WTC11 (cell line): ENCODE measurements at regions not wholly inside any gene's neighbourhood (a gene's known extent, or its start where the extent isn't known, plus 50 kb on each side); places are given as distances from the start of the nearest gene placed in this dataset.

Experiments used
- ATAC-seq: fragments of 200-7000 bp; cut with Tn5 transposase; 2 replicates; pipeline ENCODE4 v1.10.0; 2021; ENCODE audit warnings: mild to moderate bottlenecking, moderate library complexity
- CTCF ChIA-PET: fragments of 300-600 bp; sonication (Branson Sonifier 250); formaldehyde crosslinking; loops from one replicate; lab custom pipeline; 2021; ENCODE audit warnings: antibody characterized with exemption; lab: Charles Lee
- POLR2A ChIA-PET: fragments of 350-600 bp; sonication (Branson Sonifier 250); formaldehyde crosslinking; loops from one replicate; lab custom pipeline; 2021; ENCODE audit warnings: antibody characterized with exemption; lab: Charles Lee
- DNase-seq: peaks from one replicate; pipeline ENCODE4 v3.0.0; 2021; ENCODE audit warnings: low spot score
- H3K27ac Mint-ChIP-seq: 2 replicates; pipeline ENCODE4 v1.8.0; 2021; ENCODE audit warnings: mixed read lengths
- H3K27me3 Mint-ChIP-seq: 2 replicates; pipeline ENCODE4 v1.8.0; 2021; ENCODE audit warnings: low read depth, mild to moderate bottlenecking, moderate library complexity, mixed read lengths
- H3K36me3 Mint-ChIP-seq: 2 replicates; pipeline ENCODE4 v1.8.0; 2021; ENCODE audit warnings: mixed read lengths
- H3K4me1 Mint-ChIP-seq: 2 replicates; pipeline ENCODE4 v1.8.0; 2022; ENCODE audit warnings: mixed read lengths
- H3K4me3 Mint-ChIP-seq: 2 replicates; pipeline ENCODE4 v1.8.0; 2021; ENCODE audit warnings: mild to moderate bottlenecking, moderate library complexity, mixed read lengths
- H3K9me3 Mint-ChIP-seq: 2 replicates; pipeline ENCODE4 v1.8.0; 2021; ENCODE audit warnings: mixed read lengths
- ATF1 ChIP-seq: sonication (generic); formaldehyde crosslinking; IDR thresholded peaks from 2 replicates; pipeline ENCODE4 v1.8.1; 2023; ENCODE audit warnings: mild to moderate bottlenecking, moderate library complexity, missing genetic modification reagents
- ATF6 ChIP-seq: sonication (generic); formaldehyde crosslinking; IDR thresholded peaks from 2 replicates; pipeline ENCODE4 v1.8.1; 2023; ENCODE audit warnings: mild to moderate bottlenecking, missing genetic modification reagents
- CREB1 ChIP-seq: sonication (generic); formaldehyde crosslinking; IDR thresholded peaks from 2 replicates; pipeline ENCODE4 v1.8.0; 2023; ENCODE audit warnings: mild to moderate bottlenecking, missing genetic modification reagents
- ELF4 ChIP-seq: sonication (generic); formaldehyde crosslinking; IDR thresholded peaks from 2 replicates; pipeline ENCODE4 v1.8.1; 2022; ENCODE audit warnings: low read depth, mild to moderate bottlenecking, moderate library complexity, missing genetic modification reagents
- FOXJ3 ChIP-seq: sonication (generic); formaldehyde crosslinking; IDR thresholded peaks from 2 replicates; pipeline ENCODE4 v1.9.0; 2021; ENCODE audit warnings: missing genetic modification reagents, mild to moderate bottlenecking, borderline replicate concordance
- HMGA2 ChIP-seq: fragments of 250-450 bp; sonication (Bioruptor Pico); IDR thresholded peaks from 2 replicates; pipeline ENCODE4 v1.4.0; 2021; ENCODE audit warnings: mild to moderate bottlenecking, moderate library complexity
- JAZF1 ChIP-seq: fragments of 250-450 bp; sonication (Bioruptor Pico); IDR thresholded peaks from 2 replicates; pipeline ENCODE4 v1.9.0; 2021; ENCODE audit warnings: moderate library complexity, mild to moderate bottlenecking, inconsistent platforms
- KAT7 ChIP-seq: sonication (generic); formaldehyde crosslinking; IDR thresholded peaks from 2 replicates; pipeline ENCODE4 v1.8.1; 2023; ENCODE audit warnings: missing genetic modification reagents, mild to moderate bottlenecking, borderline replicate concordance
- MYBL2 ChIP-seq: sonication (generic); formaldehyde crosslinking; IDR thresholded peaks from 2 replicates; pipeline ENCODE4 v1.8.1; 2023; ENCODE audit warnings: mild to moderate bottlenecking, moderate library complexity, missing genetic modification reagents
- NFE2L1 ChIP-seq: sonication (generic); formaldehyde crosslinking; IDR thresholded peaks from 2 replicates; pipeline ENCODE4 v1.8.1; 2023; ENCODE audit warnings: missing genetic modification reagents
- RORB ChIP-seq: fragments of 250-450 bp; sonication (Bioruptor Pico); IDR thresholded peaks from 2 replicates; pipeline ENCODE4 v1.9.0; 2021; ENCODE audit warnings: mild to moderate bottlenecking
- SMAD4 ChIP-seq: sonication (generic); formaldehyde crosslinking; IDR thresholded peaks from 2 replicates; pipeline ENCODE4 v1.8.0; 2022; ENCODE audit warnings: mild to moderate bottlenecking, missing genetic modification reagents
- TP53 ChIP-seq: sonication (generic); formaldehyde crosslinking; IDR thresholded peaks from 2 replicates; pipeline ENCODE4 v1.8.1; 2023; ENCODE audit warnings: mild to moderate bottlenecking, missing genetic modification reagents
- TF ChIP-seq, protein P1 (sequence below): fragments of 250-450 bp; sonication (Bioruptor Pico); IDR thresholded peaks from 2 replicates; pipeline ENCODE4 v1.9.0; 2021; ENCODE audit warnings: mild to moderate bottlenecking, borderline replicate concordance
- TF ChIP-seq, protein P2 (sequence below): sonication (generic); formaldehyde crosslinking; conservative IDR thresholded peaks from 2 replicates; pipeline ENCODE4 v1.8.1; 2023; ENCODE audit warnings: mild to moderate bottlenecking, low read depth, missing genetic modification reagents, moderate library complexity
- TF ChIP-seq, protein P3 (sequence below): fragments of 250-450 bp; sonication (Bioruptor Pico); IDR thresholded peaks from 2 replicates; pipeline ENCODE4 v1.8.0; 2021; ENCODE audit warnings: mild to moderate bottlenecking
- TF ChIP-seq, protein P4 (sequence below): sonication (generic); formaldehyde crosslinking; IDR thresholded peaks from 2 replicates; pipeline ENCODE4 v1.8.0; 2023; ENCODE audit warnings: missing genetic modification reagents
- TF ChIP-seq, protein P5 (sequence below): sonication (generic); formaldehyde crosslinking; IDR thresholded peaks from 2 replicates; pipeline ENCODE4 v1.8.1; 2023; ENCODE audit warnings: mild to moderate bottlenecking, missing genetic modification reagents, moderate library complexity
- TF ChIP-seq, protein P6 (sequence below): fragments of 250-450 bp; sonication (Bioruptor Pico); conservative IDR thresholded peaks from 2 replicates; pipeline ENCODE4 v1.9.0; 2021; ENCODE audit warnings: mild to moderate bottlenecking

GRCh38 chr4:8765631-8766590, 105.7 kb downstream of the HMX1 start:
- no peak for TF ChIP-seq ELF4 (CRISPR knock-in tag)
- no peak for TF ChIP-seq ATF1 (CRISPR knock-in tag)
- no peak for TF ChIP-seq HMGA2 (CRISPR knock-in tag)
- TF ChIP-seq RORB: no peak
- TF ChIP-seq SMAD4 (CRISPR knock-in tag): no peak
- TF ChIP-seq, protein P1, sequence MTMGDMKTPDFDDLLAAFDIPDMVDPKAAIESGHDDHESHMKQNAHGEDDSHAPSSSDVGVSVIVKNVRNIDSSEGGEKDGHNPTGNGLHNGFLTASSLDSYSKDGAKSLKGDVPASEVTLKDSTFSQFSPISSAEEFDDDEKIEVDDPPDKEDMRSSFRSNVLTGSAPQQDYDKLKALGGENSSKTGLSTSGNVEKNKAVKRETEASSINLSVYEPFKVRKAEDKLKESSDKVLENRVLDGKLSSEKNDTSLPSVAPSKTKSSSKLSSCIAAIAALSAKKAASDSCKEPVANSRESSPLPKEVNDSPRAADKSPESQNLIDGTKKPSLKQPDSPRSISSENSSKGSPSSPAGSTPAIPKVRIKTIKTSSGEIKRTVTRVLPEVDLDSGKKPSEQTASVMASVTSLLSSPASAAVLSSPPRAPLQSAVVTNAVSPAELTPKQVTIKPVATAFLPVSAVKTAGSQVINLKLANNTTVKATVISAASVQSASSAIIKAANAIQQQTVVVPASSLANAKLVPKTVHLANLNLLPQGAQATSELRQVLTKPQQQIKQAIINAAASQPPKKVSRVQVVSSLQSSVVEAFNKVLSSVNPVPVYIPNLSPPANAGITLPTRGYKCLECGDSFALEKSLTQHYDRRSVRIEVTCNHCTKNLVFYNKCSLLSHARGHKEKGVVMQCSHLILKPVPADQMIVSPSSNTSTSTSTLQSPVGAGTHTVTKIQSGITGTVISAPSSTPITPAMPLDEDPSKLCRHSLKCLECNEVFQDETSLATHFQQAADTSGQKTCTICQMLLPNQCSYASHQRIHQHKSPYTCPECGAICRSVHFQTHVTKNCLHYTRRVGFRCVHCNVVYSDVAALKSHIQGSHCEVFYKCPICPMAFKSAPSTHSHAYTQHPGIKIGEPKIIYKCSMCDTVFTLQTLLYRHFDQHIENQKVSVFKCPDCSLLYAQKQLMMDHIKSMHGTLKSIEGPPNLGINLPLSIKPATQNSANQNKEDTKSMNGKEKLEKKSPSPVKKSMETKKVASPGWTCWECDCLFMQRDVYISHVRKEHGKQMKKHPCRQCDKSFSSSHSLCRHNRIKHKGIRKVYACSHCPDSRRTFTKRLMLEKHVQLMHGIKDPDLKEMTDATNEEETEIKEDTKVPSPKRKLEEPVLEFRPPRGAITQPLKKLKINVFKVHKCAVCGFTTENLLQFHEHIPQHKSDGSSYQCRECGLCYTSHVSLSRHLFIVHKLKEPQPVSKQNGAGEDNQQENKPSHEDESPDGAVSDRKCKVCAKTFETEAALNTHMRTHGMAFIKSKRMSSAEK (CRISPR knock-in tag): no peak
- TF ChIP-seq MYBL2 (CRISPR knock-in tag): no peak
- H3K4me3 Mint-ChIP-seq: no peak overlapping the region
- H3K27me3 Mint-ChIP-seq: no peaks in the 10 kb centered on the region; the same call in 1 of the 2 replicates
- POLR2A ChIA-PET: no interaction called here
- H3K27ac Mint-ChIP-seq: no peak overlapping the region
- CTCF ChIA-PET: no interaction called here
- H3K4me1 Mint-ChIP-seq: peaks cover 5% of the 10 kb centered on the region
- DNase-seq (peak; percentile 7), ATAC-seq (no peak)
- H3K9me3 Mint-ChIP-seq: no peaks in the 10 kb centered on the region
- H3K36me3 Mint-ChIP-seq: no peaks in the 10 kb centered on the region

DNA sequence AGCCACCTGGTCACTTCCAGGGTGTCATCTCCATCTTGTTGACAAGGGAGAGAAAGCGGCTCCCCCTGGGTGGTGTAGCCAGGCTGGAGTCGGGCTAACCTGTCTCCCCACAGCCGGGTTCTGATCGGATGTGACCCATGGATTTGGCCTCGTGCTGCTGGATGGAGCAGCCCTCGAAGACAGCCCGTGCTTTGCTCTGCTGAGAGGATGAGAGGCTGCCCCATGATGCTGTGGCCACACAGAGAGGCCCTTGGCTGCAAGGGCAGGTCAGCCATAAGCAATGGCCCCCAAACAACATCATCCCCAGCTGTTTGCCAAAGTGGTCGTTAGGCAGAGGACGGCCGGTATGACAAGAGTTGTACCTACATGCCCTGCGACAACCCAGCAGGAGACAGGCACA, 106.6 kb downstream of the HMX1 start:
- H3K27ac Mint-ChIP-seq: no peak overlapping the region
- H3K4me3 Mint-ChIP-seq: no peak overlapping the region
- TF ChIP-seq CREB1 (CRISPR knock-in tag) (no peak), TP53 (CRISPR knock-in tag) (no peak), MYBL2 (CRISPR knock-in tag) (no peak), FOXJ3 (CRISPR knock-in tag) (no peak), KAT7 (CRISPR knock-in tag) (no peak), ATF6 (no peak), NFE2L1 (no peak), JAZF1 (CRISPR knock-in tag) (no peak)
- TF ChIP-seq, protein P2, sequence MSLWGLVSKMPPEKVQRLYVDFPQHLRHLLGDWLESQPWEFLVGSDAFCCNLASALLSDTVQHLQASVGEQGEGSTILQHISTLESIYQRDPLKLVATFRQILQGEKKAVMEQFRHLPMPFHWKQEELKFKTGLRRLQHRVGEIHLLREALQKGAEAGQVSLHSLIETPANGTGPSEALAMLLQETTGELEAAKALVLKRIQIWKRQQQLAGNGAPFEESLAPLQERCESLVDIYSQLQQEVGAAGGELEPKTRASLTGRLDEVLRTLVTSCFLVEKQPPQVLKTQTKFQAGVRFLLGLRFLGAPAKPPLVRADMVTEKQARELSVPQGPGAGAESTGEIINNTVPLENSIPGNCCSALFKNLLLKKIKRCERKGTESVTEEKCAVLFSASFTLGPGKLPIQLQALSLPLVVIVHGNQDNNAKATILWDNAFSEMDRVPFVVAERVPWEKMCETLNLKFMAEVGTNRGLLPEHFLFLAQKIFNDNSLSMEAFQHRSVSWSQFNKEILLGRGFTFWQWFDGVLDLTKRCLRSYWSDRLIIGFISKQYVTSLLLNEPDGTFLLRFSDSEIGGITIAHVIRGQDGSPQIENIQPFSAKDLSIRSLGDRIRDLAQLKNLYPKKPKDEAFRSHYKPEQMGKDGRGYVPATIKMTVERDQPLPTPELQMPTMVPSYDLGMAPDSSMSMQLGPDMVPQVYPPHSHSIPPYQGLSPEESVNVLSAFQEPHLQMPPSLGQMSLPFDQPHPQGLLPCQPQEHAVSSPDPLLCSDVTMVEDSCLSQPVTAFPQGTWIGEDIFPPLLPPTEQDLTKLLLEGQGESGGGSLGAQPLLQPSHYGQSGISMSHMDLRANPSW (CRISPR knock-in tag): no peak
- TF ChIP-seq, protein P3, sequence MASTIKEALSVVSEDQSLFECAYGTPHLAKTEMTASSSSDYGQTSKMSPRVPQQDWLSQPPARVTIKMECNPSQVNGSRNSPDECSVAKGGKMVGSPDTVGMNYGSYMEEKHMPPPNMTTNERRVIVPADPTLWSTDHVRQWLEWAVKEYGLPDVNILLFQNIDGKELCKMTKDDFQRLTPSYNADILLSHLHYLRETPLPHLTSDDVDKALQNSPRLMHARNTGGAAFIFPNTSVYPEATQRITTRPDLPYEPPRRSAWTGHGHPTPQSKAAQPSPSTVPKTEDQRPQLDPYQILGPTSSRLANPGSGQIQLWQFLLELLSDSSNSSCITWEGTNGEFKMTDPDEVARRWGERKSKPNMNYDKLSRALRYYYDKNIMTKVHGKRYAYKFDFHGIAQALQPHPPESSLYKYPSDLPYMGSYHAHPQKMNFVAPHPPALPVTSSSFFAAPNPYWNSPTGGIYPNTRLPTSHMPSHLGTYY (CRISPR knock-in tag): no peak
- TF ChIP-seq, protein P4, sequence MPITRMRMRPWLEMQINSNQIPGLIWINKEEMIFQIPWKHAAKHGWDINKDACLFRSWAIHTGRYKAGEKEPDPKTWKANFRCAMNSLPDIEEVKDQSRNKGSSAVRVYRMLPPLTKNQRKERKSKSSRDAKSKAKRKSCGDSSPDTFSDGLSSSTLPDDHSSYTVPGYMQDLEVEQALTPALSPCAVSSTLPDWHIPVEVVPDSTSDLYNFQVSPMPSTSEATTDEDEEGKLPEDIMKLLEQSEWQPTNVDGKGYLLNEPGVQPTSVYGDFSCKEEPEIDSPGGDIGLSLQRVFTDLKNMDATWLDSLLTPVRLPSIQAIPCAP: no peak
- TF ChIP-seq, protein P5, sequence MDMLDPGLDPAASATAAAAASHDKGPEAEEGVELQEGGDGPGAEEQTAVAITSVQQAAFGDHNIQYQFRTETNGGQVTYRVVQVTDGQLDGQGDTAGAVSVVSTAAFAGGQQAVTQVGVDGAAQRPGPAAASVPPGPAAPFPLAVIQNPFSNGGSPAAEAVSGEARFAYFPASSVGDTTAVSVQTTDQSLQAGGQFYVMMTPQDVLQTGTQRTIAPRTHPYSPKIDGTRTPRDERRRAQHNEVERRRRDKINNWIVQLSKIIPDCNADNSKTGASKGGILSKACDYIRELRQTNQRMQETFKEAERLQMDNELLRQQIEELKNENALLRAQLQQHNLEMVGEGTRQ (CRISPR knock-in tag): no peak
- TF ChIP-seq, protein P6, sequence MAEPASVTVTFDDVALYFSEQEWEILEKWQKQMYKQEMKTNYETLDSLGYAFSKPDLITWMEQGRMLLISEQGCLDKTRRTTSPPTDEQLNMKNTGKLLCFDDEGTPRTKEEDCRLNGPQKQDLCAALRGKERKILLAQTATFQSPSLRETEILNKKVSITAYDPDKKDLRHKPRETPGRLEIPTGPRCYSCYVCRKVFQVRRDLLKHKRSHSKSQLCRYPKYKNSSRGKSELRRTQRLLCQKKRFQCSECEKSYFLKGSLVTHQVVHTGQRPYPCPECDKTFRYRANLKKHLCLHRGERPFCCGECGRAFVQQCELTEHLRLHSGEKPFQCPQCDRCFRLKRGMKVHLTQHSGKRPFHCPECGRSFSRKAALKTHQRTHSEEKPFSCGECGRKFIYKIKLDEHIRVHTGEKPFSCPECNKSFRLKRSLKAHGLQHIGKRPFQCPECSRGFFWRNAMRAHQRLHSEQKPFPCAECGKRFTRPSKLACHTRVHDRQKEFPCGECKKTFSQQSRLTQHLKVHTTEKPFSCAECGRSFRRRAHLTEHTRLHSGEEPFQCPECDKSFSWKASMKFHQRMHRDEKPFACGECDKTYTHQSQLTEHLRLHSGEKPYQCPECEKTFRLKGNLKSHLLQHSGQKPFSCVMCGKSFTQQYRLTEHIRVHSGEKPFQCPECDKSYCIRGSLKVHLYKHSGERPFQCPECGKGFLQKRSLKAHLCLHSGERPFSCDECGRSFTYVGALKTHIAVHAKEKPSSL: no peak

More for the DNA sequence above, 106.6 kb downstream of the HMX1 start:
- ChIA-PET POLR2A (no interaction called here), CTCF (interaction anchor here (1.6 to 1.7 kb wide), 2 partner anchors 77 to 83 kb away, joined by 3 to 8 read pairs; no protein-coding TSS in a partner anchor)
- DNase-seq: peak; percentile 8
- Mint-ChIP-seq H3K4me1 (no peaks in the 10 kb centered on the region; the same call in 1 of the 2 replicates), H3K36me3 (no peaks in the 10 kb centered on the region), H3K27me3 (no peaks in the 10 kb centered on the region; the same call in 1 of the 2 replicates), H3K9me3 (no peaks in the 10 kb centered on the region)
- ATAC-seq: no peak
